Vagina (tissue), 2 donors: ENCODE measurements at regions not wholly inside any gene's neighbourhood (a gene's known extent, or its start where the extent isn't known, plus 50 kb on each side); places are given as distances from the start of the nearest gene placed in this dataset.

Source experiments
- POLR2A ChIP-seq, 2 donors: fragments of 450-650 bp; IDR thresholded peaks; one replicate each; pipeline ENCODE4 v1.6.1; 2017; ENCODE audit warnings: antibody characterized with exemption in 2 of 2, mild to moderate bottlenecking in 2 of 2, moderate library complexity in 2 of 2
- POLR2AphosphoS5 ChIP-seq, 2 donors: sonication (generic); formaldehyde crosslinking; IDR thresholded peaks; one replicate each; pipeline ENCODE4 v1.9.0; 2017; ENCODE audit warnings: antibody characterized with exemption in 2 of 2, mild to moderate bottlenecking in 2 of 2, low read depth in 1 of 2; ENCODE audit not compliant: insufficient read depth in 1 of 2
- TF ChIP-seq, protein P1 (sequence below), 3 experiments: fragments of 450-650 bp in 2 of 3; fragments of 200-600 bp in 1 of 3; sonication (generic) in 1 of 3; IDR thresholded peaks; one replicate each; pipeline ENCODE4 v1.5.1; 2017 to 2019; ENCODE audit warnings: antibody characterized with exemption in 3 of 3, mild to moderate bottlenecking in 2 of 3, moderate library complexity in 2 of 3

DNA sequence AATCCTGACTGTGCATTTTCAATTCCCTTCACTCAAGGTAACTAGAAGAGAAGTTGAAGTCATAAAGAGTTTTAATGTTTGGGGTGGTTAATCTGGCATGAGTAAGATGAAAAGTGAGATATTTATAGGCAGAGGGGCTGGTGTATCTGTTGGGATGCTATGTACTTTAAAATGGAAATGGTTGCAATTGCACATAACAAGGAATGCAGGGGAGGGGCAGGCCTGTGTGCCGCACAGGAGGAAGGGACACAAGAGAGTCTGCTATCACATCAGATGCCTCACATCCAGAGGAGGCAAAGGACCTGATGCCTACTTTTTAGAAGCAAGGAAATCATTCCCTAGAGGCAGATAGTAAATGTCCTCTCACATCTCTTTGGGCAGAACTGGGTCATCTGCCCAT lies 55.5 kb upstream of the OSMR start:
- TF ChIP-seq, protein P1, sequence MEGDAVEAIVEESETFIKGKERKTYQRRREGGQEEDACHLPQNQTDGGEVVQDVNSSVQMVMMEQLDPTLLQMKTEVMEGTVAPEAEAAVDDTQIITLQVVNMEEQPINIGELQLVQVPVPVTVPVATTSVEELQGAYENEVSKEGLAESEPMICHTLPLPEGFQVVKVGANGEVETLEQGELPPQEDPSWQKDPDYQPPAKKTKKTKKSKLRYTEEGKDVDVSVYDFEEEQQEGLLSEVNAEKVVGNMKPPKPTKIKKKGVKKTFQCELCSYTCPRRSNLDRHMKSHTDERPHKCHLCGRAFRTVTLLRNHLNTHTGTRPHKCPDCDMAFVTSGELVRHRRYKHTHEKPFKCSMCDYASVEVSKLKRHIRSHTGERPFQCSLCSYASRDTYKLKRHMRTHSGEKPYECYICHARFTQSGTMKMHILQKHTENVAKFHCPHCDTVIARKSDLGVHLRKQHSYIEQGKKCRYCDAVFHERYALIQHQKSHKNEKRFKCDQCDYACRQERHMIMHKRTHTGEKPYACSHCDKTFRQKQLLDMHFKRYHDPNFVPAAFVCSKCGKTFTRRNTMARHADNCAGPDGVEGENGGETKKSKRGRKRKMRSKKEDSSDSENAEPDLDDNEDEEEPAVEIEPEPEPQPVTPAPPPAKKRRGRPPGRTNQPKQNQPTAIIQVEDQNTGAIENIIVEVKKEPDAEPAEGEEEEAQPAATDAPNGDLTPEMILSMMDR (IDR thresholded peaks at IDR 0.05): no peak
- no peak for TF ChIP-seq POLR2A (IDR thresholded peaks at IDR 0.05)
- no peak for TF ChIP-seq POLR2AphosphoS5 (IDR thresholded peaks at IDR 0.05; ENCODE audit: insufficient read depth in 1 of 2, low read depth in 1 of 2)
